DND-41 (cell line): ENCODE measurements at regions not wholly inside any gene's neighbourhood (a gene's known extent, or its start where the extent isn't known, plus 50 kb on each side); places are given as distances from the start of the nearest gene placed in this dataset.

Source experiments
- EZH2 ChIP-seq: IDR thresholded peaks from 3 replicates; pipeline ENCODE4 v1.6.1; 2012; ENCODE audit warnings: borderline replicate concordance, low read depth, mild to moderate bottlenecking, moderate library complexity, low read length, inconsistent platforms; ENCODE audit not compliant: severe bottlenecking
- TF ChIP-seq, protein P1 (sequence below): IDR thresholded peaks from 2 replicates; pipeline ENCODE4 v1.5.1; 2012; ENCODE audit warnings: borderline replicate concordance, low read length, moderate library complexity, mild to moderate bottlenecking; ENCODE audit not compliant: poor library complexity, severe bottlenecking; ENCODE audit errors: extremely low read depth

DNA sequence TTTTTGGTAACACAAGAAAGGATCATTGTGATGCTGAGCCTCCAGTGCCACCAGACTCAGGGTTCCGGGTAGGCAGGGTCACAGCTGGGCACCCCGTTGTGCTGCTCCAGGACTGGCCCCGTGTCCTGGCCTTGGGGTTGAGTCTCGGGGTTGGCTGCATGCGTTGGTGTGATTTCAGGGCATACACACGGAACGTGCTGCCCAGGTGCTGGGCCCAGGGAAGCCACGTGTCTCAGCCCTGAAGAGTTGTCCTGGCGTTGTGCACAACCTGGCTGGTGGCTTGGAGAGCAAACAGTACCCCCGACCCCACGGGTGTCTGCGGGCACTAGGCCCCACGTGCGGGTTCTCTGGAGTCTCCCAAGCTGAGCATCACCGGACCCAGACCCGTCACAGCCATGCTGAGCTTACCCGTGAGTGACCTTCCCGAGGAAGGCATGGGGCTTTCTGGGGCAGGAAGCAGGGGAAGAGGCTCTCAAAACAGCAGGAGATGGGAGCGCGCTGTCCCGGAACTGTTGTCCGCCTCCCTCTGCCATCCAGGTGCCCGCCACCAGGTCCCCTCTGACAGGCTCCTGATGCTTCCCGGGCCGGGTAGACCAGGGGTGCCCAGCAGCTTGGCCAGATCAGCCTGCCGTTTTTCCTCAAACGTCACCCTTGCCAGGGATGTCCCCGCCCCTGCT lies 66.1 kb upstream of the ENPP6 start:
- TF ChIP-seq, protein P1, sequence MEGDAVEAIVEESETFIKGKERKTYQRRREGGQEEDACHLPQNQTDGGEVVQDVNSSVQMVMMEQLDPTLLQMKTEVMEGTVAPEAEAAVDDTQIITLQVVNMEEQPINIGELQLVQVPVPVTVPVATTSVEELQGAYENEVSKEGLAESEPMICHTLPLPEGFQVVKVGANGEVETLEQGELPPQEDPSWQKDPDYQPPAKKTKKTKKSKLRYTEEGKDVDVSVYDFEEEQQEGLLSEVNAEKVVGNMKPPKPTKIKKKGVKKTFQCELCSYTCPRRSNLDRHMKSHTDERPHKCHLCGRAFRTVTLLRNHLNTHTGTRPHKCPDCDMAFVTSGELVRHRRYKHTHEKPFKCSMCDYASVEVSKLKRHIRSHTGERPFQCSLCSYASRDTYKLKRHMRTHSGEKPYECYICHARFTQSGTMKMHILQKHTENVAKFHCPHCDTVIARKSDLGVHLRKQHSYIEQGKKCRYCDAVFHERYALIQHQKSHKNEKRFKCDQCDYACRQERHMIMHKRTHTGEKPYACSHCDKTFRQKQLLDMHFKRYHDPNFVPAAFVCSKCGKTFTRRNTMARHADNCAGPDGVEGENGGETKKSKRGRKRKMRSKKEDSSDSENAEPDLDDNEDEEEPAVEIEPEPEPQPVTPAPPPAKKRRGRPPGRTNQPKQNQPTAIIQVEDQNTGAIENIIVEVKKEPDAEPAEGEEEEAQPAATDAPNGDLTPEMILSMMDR: no peak
- TF ChIP-seq EZH2: no peak
